ENCODE measurements at regions not wholly inside any gene's neighbourhood (a gene's known extent, or its start where the extent isn't known, plus 50 kb on each side); places are given as distances from the start of the nearest gene placed in this dataset.
"Not testable (repeated sequence)": the region's sequence is repeated elsewhere in the genome, so short reads cannot be mapped to it uniquely, and the experiment has no call there.

GRCh38 chr7:155384751-155385150 is 73.2 kb upstream of the EN2 start:
- no peak overlapping the region for H3K4ac ChIP-seq (ENCODE audit: low read depth, low read length)
- no peak overlapping the region for H3K23ac ChIP-seq (ENCODE audit: low read length)
- no peaks in the 10 kb centered on the region for H3K36me3 ChIP-seq (ENCODE audit: control insufficient read depth, insufficient read depth, low read length)
- H3K79me2 ChIP-seq (ENCODE audit: control insufficient read depth, insufficient read depth, low read length), result no peaks in the 10 kb centered on the region
- no peak overlapping the region for H2AK5ac ChIP-seq (ENCODE audit: low read length)
- H2BK5ac ChIP-seq (ENCODE audit: low read length), result no peak overlapping the region
- H3K56ac ChIP-seq (ENCODE audit: low read length), result no peak overlapping the region
- no peak overlapping the region for H3K4me2 ChIP-seq (ENCODE audit: low read length)
- DNase-seq, result no peak
- H4K5ac ChIP-seq (ENCODE audit: low read length), result no peak overlapping the region
- no peak overlapping the region for H3K9ac ChIP-seq (ENCODE audit: low read length)
- no CpG with 5 or more reads among the region's 8 CpGs for WGBS (ENCODE audit: extremely low coverage, insufficient coverage, low lambda C conversion rate)
- H3K27ac ChIP-seq (ENCODE audit: low read depth, low read length), result no peak overlapping the region
- peaks cover 29% of the 10 kb centered on the region for H3K27me3 ChIP-seq (ENCODE audit: insufficient read depth, low read length, poor library complexity)
- H3K18ac ChIP-seq (ENCODE audit: low read length), result no peak overlapping the region
- H2BK15ac ChIP-seq (replicated peaks; ENCODE audit: low read depth), result no peak overlapping the region
- peaks cover 3% of the 10 kb centered on the region for H3K4me1 ChIP-seq (ENCODE audit: control insufficient read depth, low read depth, low read length)
- H4K8ac ChIP-seq (ENCODE audit: low read depth, low read length), result no peak overlapping the region
- H3K4me3 ChIP-seq (ENCODE audit: low read length), result no peak overlapping the region
- no peak overlapping the region for H2BK120ac ChIP-seq (ENCODE audit: low read depth, low read length)
- no peaks in the 10 kb centered on the region for H3K79me1 ChIP-seq (ENCODE audit: low read length)

DNA sequence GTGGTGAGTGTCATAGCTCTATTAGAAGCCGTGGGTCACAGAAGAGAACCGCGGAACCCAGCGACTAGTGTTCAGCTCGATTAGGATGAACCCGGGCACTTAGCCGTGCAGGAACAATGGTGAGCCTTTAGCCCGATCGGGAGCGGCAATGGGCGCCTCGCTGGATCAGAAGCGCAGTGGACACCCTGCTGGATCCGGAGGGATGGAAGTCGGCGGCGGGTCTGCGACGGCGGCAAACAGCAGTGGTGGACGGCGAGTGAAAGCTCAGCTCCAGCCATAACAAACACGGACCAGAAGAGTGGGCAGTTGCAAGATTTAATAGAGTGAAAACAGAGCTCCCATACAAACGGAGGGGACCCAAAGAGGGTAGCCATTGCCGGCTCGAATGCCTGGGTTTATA is 72.7 kb upstream of the EN2 start:
- no CpG with 5 or more reads among the region's 26 CpGs for WGBS (ENCODE audit: extremely low coverage, insufficient coverage, low lambda C conversion rate)

DNA sequence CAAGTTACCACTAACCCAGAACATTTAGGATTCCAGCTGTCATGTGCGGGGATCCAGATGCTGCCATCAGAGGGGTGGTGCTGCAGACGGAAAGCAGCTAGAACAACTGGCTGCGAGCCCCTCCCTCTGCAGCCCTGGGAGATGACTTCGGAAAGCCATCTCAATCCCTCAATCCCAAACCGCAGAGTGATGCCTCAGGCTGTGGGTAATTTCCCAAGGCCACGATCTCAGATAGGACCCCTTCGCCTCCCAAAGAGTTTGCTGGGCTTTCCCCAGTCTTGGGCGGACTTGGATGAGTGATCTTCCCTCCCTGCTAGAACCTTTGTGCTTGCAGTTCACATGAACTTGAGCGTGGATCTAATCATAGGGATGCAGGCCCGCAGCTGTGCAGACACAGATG is 71.3 kb upstream of the EN2 start:
- no peak overlapping the region for H2BK5ac ChIP-seq (ENCODE audit: low read length)
- H2BK15ac ChIP-seq (replicated peaks; ENCODE audit: low read depth), result no peak overlapping the region
- no peak overlapping the region for H3K4me3 ChIP-seq (ENCODE audit: low read length)
- no peaks in the 10 kb centered on the region for H3K36me3 ChIP-seq (ENCODE audit: control insufficient read depth, insufficient read depth, low read length)
- peaks cover 3% of the 10 kb centered on the region for H3K4me1 ChIP-seq (ENCODE audit: control insufficient read depth, low read depth, low read length)
- no peak overlapping the region for H4K5ac ChIP-seq (ENCODE audit: low read length)
- WGBS (ENCODE audit: extremely low coverage, insufficient coverage, low lambda C conversion rate), result no CpG with 5 or more reads among the region's 10 CpGs
- H3K56ac ChIP-seq (ENCODE audit: low read length), result no peak overlapping the region
- no peak overlapping the region for H3K9ac ChIP-seq (ENCODE audit: low read length)
- H2BK120ac ChIP-seq (ENCODE audit: low read depth, low read length), result no peak overlapping the region
- no peaks in the 10 kb centered on the region for H3K79me2 ChIP-seq (ENCODE audit: control insufficient read depth, insufficient read depth, low read length)
- DNase-seq, result no peak
- no peak overlapping the region for H3K4ac ChIP-seq (ENCODE audit: low read depth, low read length)
- H3K23ac ChIP-seq (ENCODE audit: low read length), result no peak overlapping the region
- no peaks in the 10 kb centered on the region for H3K79me1 ChIP-seq (ENCODE audit: low read length)
- peaks cover 16% of the 10 kb centered on the region for H3K27me3 ChIP-seq (ENCODE audit: insufficient read depth, low read length, poor library complexity)
- H3K18ac ChIP-seq (ENCODE audit: low read length), result no peak overlapping the region
- no peak overlapping the region for H3K27ac ChIP-seq (ENCODE audit: low read depth, low read length)
- no peak overlapping the region for H2AK5ac ChIP-seq (ENCODE audit: low read length)
- no peak overlapping the region for H3K4me2 ChIP-seq (ENCODE audit: low read length)
- H4K8ac ChIP-seq (ENCODE audit: low read depth, low read length), result no peak overlapping the region

More for the DNA sequence above, 72.7 kb upstream of the EN2 start:
- H3K23ac ChIP-seq (ENCODE audit: low read length); H2BK5ac ChIP-seq (ENCODE audit: low read length); H3K56ac ChIP-seq (ENCODE audit: low read length); H3K79me2 ChIP-seq (ENCODE audit: control insufficient read depth, insufficient read depth, low read length); H3K4me3 ChIP-seq (ENCODE audit: low read length); H4K8ac ChIP-seq (ENCODE audit: low read depth, low read length); H3K4me2 ChIP-seq (ENCODE audit: low read length); H3K79me1 ChIP-seq (ENCODE audit: low read length); H2BK120ac ChIP-seq (ENCODE audit: low read depth, low read length); H3K36me3 ChIP-seq (ENCODE audit: control insufficient read depth, insufficient read depth, low read length); H3K4ac ChIP-seq (ENCODE audit: low read depth, low read length); H2BK15ac ChIP-seq (replicated peaks; ENCODE audit: low read depth); H4K5ac ChIP-seq (ENCODE audit: low read length); H3K27ac ChIP-seq (ENCODE audit: low read depth, low read length); H3K9ac ChIP-seq (ENCODE audit: low read length); H3K4me1 ChIP-seq (ENCODE audit: control insufficient read depth, low read depth, low read length); DNase-seq; H3K18ac ChIP-seq (ENCODE audit: low read length); H2AK5ac ChIP-seq (ENCODE audit: low read length): not testable (repeated sequence)
- H3K27me3 ChIP-seq (ENCODE audit: insufficient read depth, low read length, poor library complexity), result peaks cover 28% of the 10 kb centered on the region

DNA sequence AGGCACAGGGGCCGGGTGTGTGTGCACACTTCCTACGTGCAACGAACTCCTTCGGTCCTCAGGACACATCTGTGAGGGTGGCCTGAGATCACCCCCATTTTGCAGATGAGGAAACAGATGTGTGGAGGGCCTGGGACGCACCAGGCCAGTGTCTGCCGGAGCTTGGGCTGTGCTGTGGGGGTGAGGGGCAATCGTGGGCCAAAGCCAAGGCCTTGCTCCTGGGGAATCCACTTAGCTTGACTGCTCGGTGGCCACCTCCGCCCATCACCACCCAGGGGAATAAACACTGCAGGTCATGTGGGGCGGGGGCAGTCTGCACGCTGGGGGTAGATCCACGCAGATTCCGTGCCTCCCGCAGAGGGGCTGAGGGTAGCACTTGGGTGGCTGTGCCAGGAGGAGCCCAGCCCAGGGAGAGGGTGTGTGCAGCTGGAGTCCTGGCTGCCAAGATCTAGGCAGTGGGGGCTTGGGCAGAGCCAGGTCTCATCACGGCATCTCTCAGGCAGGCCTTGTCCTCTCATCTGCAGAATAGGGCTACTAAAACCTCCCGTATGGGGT is 70.8 kb upstream of the EN2 start:
- DNase-seq, result no peak
- no peak overlapping the region for H4K8ac ChIP-seq (ENCODE audit: low read depth, low read length)
- no peak overlapping the region for H4K5ac ChIP-seq (ENCODE audit: low read length)
- no CpG with 5 or more reads among the region's 16 CpGs for WGBS (ENCODE audit: extremely low coverage, insufficient coverage, low lambda C conversion rate)
- no peak overlapping the region for H2AK5ac ChIP-seq (ENCODE audit: low read length)
- no peak overlapping the region for H3K4ac ChIP-seq (ENCODE audit: low read depth, low read length)
- no peak overlapping the region for H2BK120ac ChIP-seq (ENCODE audit: low read depth, low read length)
- no peaks in the 10 kb centered on the region for H3K4me1 ChIP-seq (ENCODE audit: control insufficient read depth, low read depth, low read length)
- H3K18ac ChIP-seq (ENCODE audit: low read length), result no peak overlapping the region
- no peaks in the 10 kb centered on the region for H3K79me2 ChIP-seq (ENCODE audit: control insufficient read depth, insufficient read depth, low read length)
- H3K27ac ChIP-seq (ENCODE audit: low read depth, low read length), result no peak overlapping the region
- no peaks in the 10 kb centered on the region for H3K36me3 ChIP-seq (ENCODE audit: control insufficient read depth, insufficient read depth, low read length)
- no peak overlapping the region for H3K4me2 ChIP-seq (ENCODE audit: low read length)
- no peak overlapping the region for H2BK15ac ChIP-seq (replicated peaks; ENCODE audit: low read depth)
- H3K23ac ChIP-seq (ENCODE audit: low read length), result no peak overlapping the region
- no peak overlapping the region for H3K56ac ChIP-seq (ENCODE audit: low read length)
- H3K27me3 ChIP-seq (ENCODE audit: insufficient read depth, low read length, poor library complexity), result peaks cover 11% of the 10 kb centered on the region
- H2BK5ac ChIP-seq (ENCODE audit: low read length), result no peak overlapping the region
- H3K9ac ChIP-seq (ENCODE audit: low read length), result no peak overlapping the region
- no peak overlapping the region for H3K4me3 ChIP-seq (ENCODE audit: low read length)
- no peaks in the 10 kb centered on the region for H3K79me1 ChIP-seq (ENCODE audit: low read length)

DNA sequence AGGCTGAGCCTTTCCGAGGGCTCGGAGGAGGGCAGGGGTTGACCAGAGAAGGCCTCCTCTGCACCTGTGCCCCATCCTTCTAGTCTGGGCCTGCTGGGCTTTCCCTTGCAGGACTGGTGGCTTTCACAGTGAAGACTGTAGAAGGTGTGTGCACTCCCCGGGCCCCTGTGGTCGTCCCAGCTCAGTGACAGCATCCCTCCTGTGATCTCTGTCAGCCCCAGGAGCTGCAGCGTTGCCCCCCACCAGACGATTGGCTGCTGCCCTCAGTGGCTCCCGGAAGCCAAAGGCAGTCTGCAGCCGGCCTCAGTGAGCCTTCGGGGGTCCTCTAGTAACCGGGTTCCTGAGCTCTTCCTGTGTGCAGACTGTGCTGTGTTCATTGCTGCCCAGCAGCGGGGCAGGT is 69.4 kb upstream of the EN2 start:
- Histone ChIP-seq H3K18ac (ENCODE audit: low read length) (no peak overlapping the region), H3K36me3 (ENCODE audit: control insufficient read depth, insufficient read depth, low read length) (no peaks in the 10 kb centered on the region), H3K56ac (ENCODE audit: low read length) (no peak overlapping the region), H3K4ac (ENCODE audit: low read depth, low read length) (no peak overlapping the region), H3K4me2 (ENCODE audit: low read length) (no peak overlapping the region), H2AK5ac (ENCODE audit: low read length) (no peak overlapping the region), H3K27ac (ENCODE audit: low read depth, low read length) (no peak overlapping the region), H3K9ac (ENCODE audit: low read length) (no peak overlapping the region), H3K23ac (ENCODE audit: low read length) (no peak overlapping the region), H3K4me3 (ENCODE audit: low read length) (no peak overlapping the region), H4K5ac (ENCODE audit: low read length) (no peak overlapping the region), H3K79me1 (ENCODE audit: low read length) (no peaks in the 10 kb centered on the region), H3K4me1 (ENCODE audit: control insufficient read depth, low read depth, low read length) (no peaks in the 10 kb centered on the region), H3K27me3 (ENCODE audit: insufficient read depth, low read length, poor library complexity) (no peaks in the 10 kb centered on the region), H4K8ac (ENCODE audit: low read depth, low read length) (no peak overlapping the region), H2BK5ac (ENCODE audit: low read length) (no peak overlapping the region), H2BK15ac (replicated peaks; ENCODE audit: low read depth) (no peak overlapping the region), H3K79me2 (ENCODE audit: control insufficient read depth, insufficient read depth, low read length) (no peaks in the 10 kb centered on the region), H2BK120ac (ENCODE audit: low read depth, low read length) (no peak overlapping the region)
- WGBS (ENCODE audit: extremely low coverage, insufficient coverage, low lambda C conversion rate), result no CpG with 5 or more reads among the region's 11 CpGs
- DNase-seq, result no peak

GRCh38 chr7:155391414-155391813 is 66.5 kb upstream of the EN2 start:
- Histone ChIP-seq H3K36me3 (ENCODE audit: control insufficient read depth, insufficient read depth, low read length) (no peaks in the 10 kb centered on the region), H2BK15ac (replicated peaks; ENCODE audit: low read depth) (no peak overlapping the region), H3K18ac (ENCODE audit: low read length) (no peak overlapping the region), H4K5ac (ENCODE audit: low read length) (no peak overlapping the region), H3K4me1 (ENCODE audit: control insufficient read depth, low read depth, low read length) (no peaks in the 10 kb centered on the region), H3K79me2 (ENCODE audit: control insufficient read depth, insufficient read depth, low read length) (no peaks in the 10 kb centered on the region), H3K79me1 (ENCODE audit: low read length) (no peaks in the 10 kb centered on the region), H2AK5ac (ENCODE audit: low read length) (no peak overlapping the region), H3K56ac (ENCODE audit: low read length) (no peak overlapping the region), H2BK120ac (ENCODE audit: low read depth, low read length) (no peak overlapping the region), H3K23ac (ENCODE audit: low read length) (no peak overlapping the region), H2BK5ac (ENCODE audit: low read length) (no peak overlapping the region), H3K4me2 (ENCODE audit: low read length) (no peak overlapping the region), H4K8ac (ENCODE audit: low read depth, low read length) (no peak overlapping the region), H3K4me3 (ENCODE audit: low read length) (no peak overlapping the region), H3K27me3 (ENCODE audit: insufficient read depth, low read length, poor library complexity) (no peaks in the 10 kb centered on the region), H3K27ac (ENCODE audit: low read depth, low read length) (no peak overlapping the region), H3K4ac (ENCODE audit: low read depth, low read length) (no peak overlapping the region), H3K9ac (ENCODE audit: low read length) (no peak overlapping the region)
- no CpG with 5 or more reads among the region's 8 CpGs for WGBS (ENCODE audit: extremely low coverage, insufficient coverage, low lambda C conversion rate)
- DNase-seq, result no peak
